T-helper 2 cell (primary cell): ENCODE measurements at regions not wholly inside any gene's neighbourhood (a gene's known extent, or its start where the extent isn't known, plus 50 kb on each side); places are given as distances from the start of the nearest gene placed in this dataset.

ENCODE experiments used
- DNase-seq, 5 experiments: peaks; one replicate each; pipeline versions ENCODE4 v3.0.0 to v3.0.0-alpha.2; 2012 to 2022

DNA sequence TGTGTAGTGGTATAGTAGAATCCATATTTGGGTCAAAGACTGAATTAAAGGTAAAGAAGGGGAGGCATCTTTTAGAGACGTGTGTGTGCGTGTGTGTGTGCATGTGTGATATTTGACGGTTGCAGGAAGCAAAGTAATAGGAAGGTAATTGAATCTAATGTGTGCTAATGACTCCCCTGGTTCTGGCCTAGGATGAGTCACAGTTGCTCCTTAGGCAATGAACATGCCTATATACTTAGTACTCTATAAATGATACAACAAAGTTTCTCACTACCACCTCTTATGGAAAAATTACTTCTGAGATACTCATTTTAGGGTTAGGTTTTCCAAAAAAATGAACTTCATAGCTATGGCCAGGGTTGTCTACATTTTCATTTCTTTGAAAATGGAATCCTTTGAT lies 409.6 kb downstream of the GUCY1A2 start:
- no peak for DNase-seq

DNA sequence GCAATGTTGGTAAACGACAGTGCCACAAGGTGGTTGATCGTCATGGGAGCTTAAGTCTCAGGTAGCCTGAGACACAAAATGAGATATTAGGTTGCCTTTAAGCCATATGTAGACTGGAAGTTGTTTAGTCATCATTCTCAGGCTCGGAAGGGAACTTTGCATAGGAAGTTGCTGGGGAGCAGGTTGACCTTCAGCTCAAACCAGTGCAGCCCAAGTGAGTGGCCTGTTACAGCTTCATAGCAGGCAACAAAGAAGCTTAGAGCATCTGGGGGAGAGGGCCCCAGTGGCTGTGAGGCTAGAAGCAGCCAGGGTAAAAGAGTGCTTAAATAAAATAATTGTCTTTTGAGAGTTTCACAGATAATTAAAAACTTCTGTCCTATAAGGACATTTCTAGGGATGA lies 404.0 kb downstream of the GUCY1A2 start:
- no peak for DNase-seq

DNA sequence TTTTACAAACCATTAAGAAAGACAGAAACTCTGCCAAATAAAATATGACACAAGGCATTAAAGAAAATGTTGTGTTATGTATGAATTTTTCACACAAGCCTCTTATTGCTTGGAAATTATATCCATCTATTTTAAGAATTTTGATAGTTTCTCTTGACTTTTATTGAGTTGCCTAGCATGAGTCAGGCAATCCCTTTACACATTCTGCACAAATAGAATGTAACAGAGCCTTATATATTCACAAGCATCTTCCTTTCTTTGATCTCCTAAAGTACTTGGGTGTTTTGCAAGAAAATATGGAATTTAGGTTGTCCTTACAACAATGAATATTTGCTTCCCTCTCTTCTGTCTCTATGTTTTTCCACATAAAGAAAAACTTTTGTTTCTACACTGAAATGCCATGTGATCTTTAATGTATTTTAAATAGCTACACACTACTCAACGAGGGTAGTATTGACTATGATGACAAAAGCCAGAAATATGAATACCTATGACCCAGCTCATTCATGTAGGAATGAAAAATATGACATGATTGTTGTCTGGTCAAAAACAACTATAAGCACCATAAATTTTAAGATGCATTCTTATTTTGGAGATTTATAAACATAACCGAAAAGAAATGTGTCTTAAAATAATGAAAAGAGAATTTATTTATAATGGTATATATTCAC lies 398.8 kb downstream of the GUCY1A2 start:
- no peak for DNase-seq

DNA sequence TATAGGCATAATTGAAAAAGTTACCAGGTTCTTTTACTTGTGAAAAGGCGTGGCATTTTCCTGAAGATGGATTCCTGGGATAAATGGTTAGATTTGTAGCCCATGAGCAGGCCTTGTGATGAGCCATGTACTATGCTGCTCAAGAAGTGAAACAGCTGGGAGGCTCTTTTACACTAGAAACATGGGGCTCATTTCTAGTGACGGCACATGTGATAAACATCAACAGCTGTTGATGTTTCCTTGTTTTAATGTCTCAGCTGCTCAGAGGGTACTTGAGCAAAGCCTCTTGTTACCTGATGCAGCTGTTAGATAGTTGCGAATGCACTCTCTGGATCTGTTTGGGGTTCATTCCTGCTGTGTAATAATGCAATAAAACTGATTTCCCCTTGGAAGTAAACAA lies 396.8 kb downstream of the GUCY1A2 start:
- no peak for DNase-seq
